ENCODE measurements at regions not wholly inside any gene's neighbourhood (a gene's known extent, or its start where the extent isn't known, plus 50 kb on each side); places are given as distances from the start of the nearest gene placed in this dataset.

DNA sequence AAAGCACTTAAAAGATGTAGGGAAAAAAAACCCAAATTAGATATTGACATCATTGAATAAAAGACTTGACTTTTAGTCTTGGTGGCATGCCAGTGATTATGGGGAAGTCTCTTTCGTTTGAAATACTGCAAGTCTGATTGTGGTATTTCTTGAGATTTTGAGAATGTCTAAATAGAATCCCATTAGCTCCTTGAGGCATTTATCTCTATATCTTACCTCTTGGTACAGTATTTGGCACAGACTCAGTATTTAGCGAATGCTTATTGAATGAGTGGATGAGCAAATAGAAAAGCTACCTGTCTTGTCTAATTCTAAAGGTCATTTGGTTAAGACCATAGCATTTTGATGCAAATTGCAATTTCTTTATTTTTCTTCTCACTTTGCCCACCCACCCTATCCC, 156.5 kb downstream of the TFAP2B start:
- no peak for TF ChIP-seq EZH2phosphoT487 (IDR thresholded peaks at IDR 0.05)
- TF ChIP-seq, protein P1, sequence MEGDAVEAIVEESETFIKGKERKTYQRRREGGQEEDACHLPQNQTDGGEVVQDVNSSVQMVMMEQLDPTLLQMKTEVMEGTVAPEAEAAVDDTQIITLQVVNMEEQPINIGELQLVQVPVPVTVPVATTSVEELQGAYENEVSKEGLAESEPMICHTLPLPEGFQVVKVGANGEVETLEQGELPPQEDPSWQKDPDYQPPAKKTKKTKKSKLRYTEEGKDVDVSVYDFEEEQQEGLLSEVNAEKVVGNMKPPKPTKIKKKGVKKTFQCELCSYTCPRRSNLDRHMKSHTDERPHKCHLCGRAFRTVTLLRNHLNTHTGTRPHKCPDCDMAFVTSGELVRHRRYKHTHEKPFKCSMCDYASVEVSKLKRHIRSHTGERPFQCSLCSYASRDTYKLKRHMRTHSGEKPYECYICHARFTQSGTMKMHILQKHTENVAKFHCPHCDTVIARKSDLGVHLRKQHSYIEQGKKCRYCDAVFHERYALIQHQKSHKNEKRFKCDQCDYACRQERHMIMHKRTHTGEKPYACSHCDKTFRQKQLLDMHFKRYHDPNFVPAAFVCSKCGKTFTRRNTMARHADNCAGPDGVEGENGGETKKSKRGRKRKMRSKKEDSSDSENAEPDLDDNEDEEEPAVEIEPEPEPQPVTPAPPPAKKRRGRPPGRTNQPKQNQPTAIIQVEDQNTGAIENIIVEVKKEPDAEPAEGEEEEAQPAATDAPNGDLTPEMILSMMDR (IDR thresholded peaks at IDR 0.05), result no peak
